Epidermal melanocyte (primary cell): ENCODE measurements at regions not wholly inside any gene's neighbourhood (a gene's known extent, or its start where the extent isn't known, plus 50 kb on each side); places are given as distances from the start of the nearest gene placed in this dataset.
"Not testable (repeated sequence)": the region's sequence is repeated elsewhere in the genome, so short reads cannot be mapped to it uniquely, and the experiment has no call there.

Experiments
- DNase-seq: peaks from one replicate; pipeline ENCODE4 v3.0.0; 2011; ENCODE audit warnings: low spot score; ENCODE audit not compliant: insufficient read length

- DNase-seq = no peak
Observed at GRCh38 chr1:196002906-196003305, 605.3 kb downstream of the KCNT2 start.

GRCh38 chr1:196002296-196002695 is 605.9 kb downstream of the KCNT2 start:
- DNase-seq = not testable (repeated sequence)

- no peak for DNase-seq
Observed at GRCh38 chr1:196001188-196001587, 607.1 kb downstream of the KCNT2 start.

- DNase-seq = no peak
Observed at GRCh38 chr1:195999022-195999421, 609.2 kb downstream of the KCNT2 start.

GRCh38 chr1:195981448-195982139 is 626.6 kb downstream of the KCNT2 start:
- DNase-seq = no peak

GRCh38 chr1:195979646-195980045 is 628.6 kb downstream of the KCNT2 start:
- no peak for DNase-seq

GRCh38 chr1:195973311-195973904 is 634.8 kb downstream of the KCNT2 start:
- no peak for DNase-seq

- DNase-seq = no peak
Observed at GRCh38 chr1:195971589-195971988, 636.7 kb downstream of the KCNT2 start.

GRCh38 chr1:195970209-195970608 is 638.0 kb downstream of the KCNT2 start:
- no peak for DNase-seq

GRCh38 chr1:195965475-195965874 is 642.8 kb downstream of the KCNT2 start:
- DNase-seq = no peak

GRCh38 chr1:195965036-195965435 is 643.2 kb downstream of the KCNT2 start:
- DNase-seq = no peak

- DNase-seq = no peak
Observed at GRCh38 chr1:195964516-195964915, 643.7 kb downstream of the KCNT2 start.

GRCh38 chr1:195962051-195962450 is 646.2 kb downstream of the KCNT2 start:
- DNase-seq = no peak

- DNase-seq = no peak
Observed at GRCh38 chr1:195960580-195960979, 647.7 kb downstream of the KCNT2 start.

GRCh38 chr1:195958131-195958530 is 650.1 kb downstream of the KCNT2 start:
- no peak for DNase-seq

- no peak for DNase-seq
Observed at GRCh38 chr1:195956845-195957244, 651.4 kb downstream of the KCNT2 start.

GRCh38 chr1:195954848-195955247 is 653.4 kb downstream of the KCNT2 start:
- no peak for DNase-seq

- no peak for DNase-seq
Observed at GRCh38 chr1:195951313-195951712, 656.9 kb downstream of the KCNT2 start.

GRCh38 chr1:195948123-195948895 is 659.9 kb downstream of the KCNT2 start:
- DNase-seq = no peak

- no peak for DNase-seq
Observed at GRCh38 chr1:195946500-195946899, 661.7 kb downstream of the KCNT2 start.

- DNase-seq = no peak
Observed at GRCh38 chr1:195941795-195942194, 666.4 kb downstream of the KCNT2 start.

- no peak for DNase-seq
Observed at GRCh38 chr1:195941314-195941713, 666.9 kb downstream of the KCNT2 start.
